HepG2 (cell line): ENCODE measurements at regions not wholly inside any gene's neighbourhood (a gene's known extent, or its start where the extent isn't known, plus 50 kb on each side); places are given as distances from the start of the nearest gene placed in this dataset.

Experiments
- ATAC-seq: fragments of 200-7000 bp; cut with Tn5 transposase; 3 replicates; pipeline ENCODE4 v1.9.1; 2020; ENCODE audit warnings: mild to moderate bottlenecking, moderate library complexity
- BruUV-seq: library from RNA; stranded (reverse); fragments of 400-500 nt; replicated peaks from 2 replicates; lab custom pipeline; 2021; lab: Mats Ljungman, UMichigan
- CTCF ChIA-PET: fragments of 300-600 bp; formaldehyde crosslinking; extraction: SDS; loops from one replicate; lab custom pipeline; 2021; ENCODE audit warnings: low total read pairs, inconsistent platforms, low intra/inter-chr PET ratio; lab: Yijun Ruan, JAX
- POLR2A ChIA-PET: fragments of 350-600 bp; sonication (Branson Sonifier 250); formaldehyde crosslinking; loops from one replicate; lab custom pipeline; 2020; ENCODE audit warnings: antibody characterized with exemption, inconsistent platforms; lab: Yijun Ruan, JAX
- DNase-seq: peaks from one replicate; pipeline ENCODE4 v3.0.0-alpha.2; 2015; ENCODE audit warnings: low spot score
- FAIRE-seq: peaks from 3 replicates; lab custom pipeline; 2011; peaks lifted over from hg19 to GRCh38; lab: Jason Lieb, UNC
- H2AFZ ChIP-seq: one replicate; pipeline ENCODE4 v1.6.1; 2011; ENCODE audit warnings: low read length, inconsistent platforms
- H3K27ac ChIP-seq: fragments of 300-600 bp; 3 replicates; pipeline ENCODE4 v1.8.0; 2011; ENCODE audit warnings: mixed run types, mild to moderate bottlenecking, mixed read lengths, low read length, inconsistent platforms; ENCODE audit not compliant: insufficient read depth; ENCODE audit errors: extremely low read length
- H3K27me3 ChIP-seq, 2 experiments: fragments of 200-600 bp in 1 of 2; 2 replicates in 1 of 2; 3 replicates in 1 of 2; pipeline versions ENCODE4 v1.6.0 to v1.8.0; 2011; ENCODE audit warnings: low read length in 2 of 2, mild to moderate bottlenecking in 2 of 2, moderate library complexity in 2 of 2, inconsistent platforms in 1 of 2; ENCODE audit not compliant: insufficient read depth in 2 of 2, control insufficient read depth in 1 of 2
- H3K36me3 ChIP-seq, 2 experiments: fragments of 200-600 bp in 1 of 2; replicated peaks in 1 of 2; 2 replicates in 1 of 2; 3 replicates in 1 of 2; pipeline versions ENCODE4 v1.5.1 to v1.8.0; 2011; ENCODE audit warnings: low read length in 2 of 2, inconsistent platforms in 1 of 2; ENCODE audit not compliant: insufficient read depth in 2 of 2, control insufficient read depth in 1 of 2
- H3K4me1 ChIP-seq: 2 replicates; pipeline ENCODE4 v1.5.1; 2012; ENCODE audit warnings: low read length, inconsistent platforms; ENCODE audit not compliant: insufficient read depth
- H3K4me2 ChIP-seq: 2 replicates; pipeline ENCODE4 v1.6.0; 2011; ENCODE audit warnings: low read depth, low read length, inconsistent platforms
- H3K4me3 ChIP-seq, 3 experiments: fragments of 200-600 bp in 1 of 3; sonication (generic), shearing (Covaris generic) in 1 of 3; replicated peaks in 1 of 3; 2 replicates each; pipeline ENCODE4 v1.5.1; 2011 to 2016; ENCODE audit warnings: low read length in 3 of 3, inconsistent platforms in 2 of 3, low read depth in 2 of 3, mild to moderate bottlenecking in 2 of 3, control low read depth in 1 of 3, mixed read lengths in 1 of 3; ENCODE audit not compliant: insufficient read depth in 1 of 3
- H3K79me2 ChIP-seq: one replicate; pipeline ENCODE4 v1.6.1; 2011; ENCODE audit warnings: low read length, inconsistent platforms; ENCODE audit not compliant: insufficient read depth
- H3K9ac ChIP-seq: 2 replicates; pipeline ENCODE4 v1.6.0; 2011; ENCODE audit warnings: mild to moderate bottlenecking, low read depth, low read length, inconsistent platforms; ENCODE audit not compliant: insufficient read depth
- H3K9me3 ChIP-seq: 2 replicates; pipeline ENCODE4 v1.5.1; 2012; ENCODE audit warnings: mild to moderate bottlenecking, low read length
- H4K20me1 ChIP-seq: 2 replicates; pipeline ENCODE4 v1.6.0; 2011; ENCODE audit warnings: inconsistent platforms, mild to moderate bottlenecking, low read length, moderate library complexity; ENCODE audit not compliant: insufficient read depth
- AGO2 ChIP-seq: fragments of 200-400 bp; formaldehyde crosslinking; optimal IDR thresholded peaks from 2 replicates; pipeline ENCODE3; 2017; ENCODE audit warnings: mild to moderate bottlenecking, low read depth, low read length, moderate library complexity
- KLF6 ChIP-seq: IDR thresholded peaks from 2 replicates; pipeline ENCODE4 v1.8.0; 2016; ENCODE audit warnings: missing biosample characterization, missing genetic modification reagents
- NCOA1 ChIP-seq: sonication (generic); formaldehyde crosslinking; IDR thresholded peaks from 2 replicates; pipeline ENCODE4 v1.9.0; 2021; ENCODE audit warnings: missing genetic modification reagents
- PHF20 ChIP-seq: sonication (generic); formaldehyde crosslinking; IDR thresholded peaks from 2 replicates; pipeline ENCODE4 v1.5.0; 2020; ENCODE audit warnings: mild to moderate bottlenecking, missing genetic modification reagents
- RFXAP ChIP-seq: sonication (generic); formaldehyde crosslinking; IDR thresholded peaks from 2 replicates; pipeline ENCODE4 v1.4.0; 2020; ENCODE audit warnings: missing genetic modification reagents, borderline replicate concordance
- SOX6 ChIP-seq, 2 experiments: fragments of 450-650 bp in 1 of 2; sonication (generic) in 1 of 2; formaldehyde crosslinking in 1 of 2; IDR thresholded peaks; 2 replicates each; pipeline versions ENCODE4 v1.4.0 to v1.6.1; 2017 to 2020; ENCODE audit warnings: antibody characterized with exemption in 1 of 2, mild to moderate bottlenecking in 1 of 2, missing genetic modification reagents in 1 of 2
- SYNCRIP ChIP-seq: fragments of 200-400 bp; formaldehyde crosslinking; IDR thresholded peaks from 2 replicates; pipeline ENCODE4 v1.6.1; 2018; ENCODE audit warnings: mild to moderate bottlenecking, low read depth, low read length; ENCODE audit not compliant: insufficient read depth
- ZNF136 ChIP-seq: sonication (generic); formaldehyde crosslinking; IDR thresholded peaks from 2 replicates; pipeline ENCODE4 v1.8.1; 2022; ENCODE audit warnings: low read depth, mild to moderate bottlenecking, moderate library complexity, missing genetic modification reagents
- ZNF264 ChIP-seq: sonication (generic); formaldehyde crosslinking; IDR thresholded peaks from 2 replicates; pipeline ENCODE4 v1.4.0; 2020; ENCODE audit warnings: missing genetic modification reagents
- ZNF367 ChIP-seq: sonication (generic); formaldehyde crosslinking; IDR thresholded peaks from 2 replicates; pipeline ENCODE4 v1.4.0; 2020; ENCODE audit warnings: missing genetic modification reagents, borderline replicate concordance
- ZNF703 ChIP-seq: sonication (generic); formaldehyde crosslinking; IDR thresholded peaks from 2 replicates; pipeline ENCODE4 v1.5.1; 2020; ENCODE audit warnings: missing genetic modification reagents, mild to moderate bottlenecking, moderate library complexity, borderline replicate concordance
- ZNF879 ChIP-seq: sonication (generic); formaldehyde crosslinking; IDR thresholded peaks from 2 replicates; pipeline ENCODE4 v1.8.1; 2023; ENCODE audit warnings: missing genetic modification reagents
- ZSCAN22 ChIP-seq: sonication (generic); formaldehyde crosslinking; IDR thresholded peaks from 2 replicates; pipeline ENCODE4 v1.4.0; 2020; ENCODE audit warnings: mild to moderate bottlenecking, missing genetic modification reagents
- ZSCAN29 ChIP-seq: sonication (generic); formaldehyde crosslinking; conservative IDR thresholded peaks from 2 replicates; pipeline ENCODE4 v1.4.0; 2020; ENCODE audit warnings: mild to moderate bottlenecking, missing genetic modification reagents
- WGBS: methylation state at CpG from one replicate; pipeline ENCODE4 v1.1.6; 2017; ENCODE audit warnings: low lambda C conversion rate; 5-methylcytosine and 5-hydroxymethylcytosine counted together
- in situ Hi-C: cut with HindIII; loops from 2 replicates; pipeline ENCODE4 v1.10.0; 2017; ENCODE audit warnings: low pct_unique_long_range_greater_than_20kb; ENCODE audit not compliant: extremely low pct_ligation_motif_present
- intact Hi-C: fragments of 100-400 bp; cut with micrococcal nuclease; formaldehyde crosslinking; loops from one replicate; pipeline ENCODE4 v1.10.0; 2022; ENCODE audit not compliant: unreplicated experiment
- TF ChIP-seq, protein P1 (sequence below): fragments of 450-650 bp; IDR thresholded peaks from 2 replicates; pipeline ENCODE4 v1.6.1; 2017
- TF ChIP-seq, protein P2 (sequence below): sonication (generic); formaldehyde crosslinking; IDR thresholded peaks from 2 replicates; pipeline ENCODE4 v1.8.0; 2022; ENCODE audit warnings: mild to moderate bottlenecking, missing genetic modification reagents
- TF ChIP-seq, protein P3 (sequence below): sonication (generic); formaldehyde crosslinking; IDR thresholded peaks from 2 replicates; pipeline ENCODE4 v1.8.1; 2023; ENCODE audit warnings: missing genetic modification reagents, mild to moderate bottlenecking, borderline replicate concordance

DNA sequence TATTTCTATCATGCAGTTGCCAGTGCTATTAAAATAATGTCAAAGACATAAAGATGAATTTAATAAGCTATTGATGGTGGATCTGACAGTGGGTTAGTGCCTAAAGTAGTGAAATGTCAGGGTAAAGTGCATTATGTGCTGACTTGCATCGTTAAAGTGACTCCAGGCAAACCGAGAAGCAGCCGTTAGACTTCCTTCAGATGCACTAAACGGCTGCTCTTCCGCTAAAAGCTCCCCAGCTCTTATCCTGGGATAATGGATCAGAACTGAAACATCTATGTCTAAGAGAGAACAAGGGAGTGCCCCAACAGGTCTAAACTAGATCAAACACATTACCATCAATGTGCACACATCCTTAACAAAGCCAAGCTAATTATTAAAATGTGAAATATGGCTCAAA is 468.2 kb downstream of the NTRK2 start:
- FAIRE-seq (no peak), DNase-seq (no peak), ATAC-seq (no peak)
- H3K4me3 ChIP-seq, result no peak overlapping the region
- no peak overlapping the region for H3K4me2 ChIP-seq
- H3K4me1 ChIP-seq, result no peaks in the 10 kb centered on the region
- H3K27me3 ChIP-seq, result no peaks in the 10 kb centered on the region
- no peak overlapping the region for H3K9ac ChIP-seq
- H3K36me3 ChIP-seq, result no peaks in the 10 kb centered on the region
- in situ Hi-C loops (no loop called here), intact Hi-C loops (no loop called here)
- TF ChIP-seq NCOA1 (CRISPR knock-in tag) (no peak), PHF20 (CRISPR knock-in tag) (no peak), ZNF136 (CRISPR knock-in tag) (no peak)
- no peaks in the 10 kb centered on the region for H4K20me1 ChIP-seq
- no peaks in the 10 kb centered on the region for H3K79me2 ChIP-seq
- CTCF ChIA-PET, result no interaction called here
- H3K9me3 ChIP-seq, result no peaks in the 10 kb centered on the region
- no peak overlapping the region for H2AFZ ChIP-seq
- 4% methylated on average over 4 of the region's 5 CpGs for WGBS
- no TSS peak for BruUV-seq
- POLR2A ChIA-PET, result no interaction called here
- H3K27ac ChIP-seq, result no peak overlapping the region

DNA sequence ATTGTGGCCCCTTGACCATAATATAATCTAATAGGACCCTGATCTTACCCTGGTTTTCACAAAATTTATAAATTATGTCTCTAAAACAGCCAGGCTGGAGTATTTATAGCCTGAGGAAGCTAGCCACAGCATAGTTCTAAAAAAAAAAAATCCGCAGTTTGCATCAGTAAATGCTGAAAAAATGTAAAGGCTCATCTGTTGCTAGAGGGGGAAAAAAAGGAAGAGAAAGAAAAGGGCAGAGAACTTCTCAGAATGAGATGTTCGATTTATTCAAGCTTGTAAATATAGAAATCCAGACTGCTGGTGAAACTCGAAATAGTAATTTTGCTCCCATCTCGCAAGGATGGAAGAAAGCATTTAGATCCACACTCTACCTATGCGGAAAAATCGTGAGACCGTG is 467.5 kb downstream of the NTRK2 start:
- no peaks in the 10 kb centered on the region for H3K79me2 ChIP-seq
- no peak overlapping the region for H3K9ac ChIP-seq
- whole genome bisulfite sequencing, result 20% methylated on average over 7 of the region's 7 CpGs
- H3K27me3 ChIP-seq, result no peaks in the 10 kb centered on the region
- intact Hi-C loops (no loop called here), in situ Hi-C loops (no loop called here)
- BruUV-seq, result no TSS peak
- DNase-seq (no peak), ATAC-seq (no peak), FAIRE-seq (no peak)
- H3K4me2 ChIP-seq, result no peak overlapping the region
- no peaks in the 10 kb centered on the region for H3K4me1 ChIP-seq
- H3K36me3 ChIP-seq, result no peaks in the 10 kb centered on the region
- CTCF ChIA-PET, result no interaction called here
- no peak overlapping the region for H3K27ac ChIP-seq
- POLR2A ChIA-PET, result no interaction called here
- H3K9me3 ChIP-seq, result no peaks in the 10 kb centered on the region
- H2AFZ ChIP-seq, result no peak overlapping the region
- H4K20me1 ChIP-seq, result no peaks in the 10 kb centered on the region
- H3K4me3 ChIP-seq, result no peak overlapping the region
- TF ChIP-seq RFXAP, result no peak
- no peak for TF ChIP-seq KLF6 (CRISPR knock-in tag)
- TF ChIP-seq, protein P1, sequence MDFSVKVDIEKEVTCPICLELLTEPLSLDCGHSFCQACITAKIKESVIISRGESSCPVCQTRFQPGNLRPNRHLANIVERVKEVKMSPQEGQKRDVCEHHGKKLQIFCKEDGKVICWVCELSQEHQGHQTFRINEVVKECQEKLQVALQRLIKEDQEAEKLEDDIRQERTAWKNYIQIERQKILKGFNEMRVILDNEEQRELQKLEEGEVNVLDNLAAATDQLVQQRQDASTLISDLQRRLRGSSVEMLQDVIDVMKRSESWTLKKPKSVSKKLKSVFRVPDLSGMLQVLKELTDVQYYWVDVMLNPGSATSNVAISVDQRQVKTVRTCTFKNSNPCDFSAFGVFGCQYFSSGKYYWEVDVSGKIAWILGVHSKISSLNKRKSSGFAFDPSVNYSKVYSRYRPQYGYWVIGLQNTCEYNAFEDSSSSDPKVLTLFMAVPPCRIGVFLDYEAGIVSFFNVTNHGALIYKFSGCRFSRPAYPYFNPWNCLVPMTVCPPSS, result no peak
- no peak for TF ChIP-seq ZNF264 (CRISPR knock-in tag)
- no peak for TF ChIP-seq ZSCAN22
- TF ChIP-seq SYNCRIP, result no peak
- TF ChIP-seq ZSCAN29 (CRISPR knock-in tag), result no peak
- TF ChIP-seq, protein P2, sequence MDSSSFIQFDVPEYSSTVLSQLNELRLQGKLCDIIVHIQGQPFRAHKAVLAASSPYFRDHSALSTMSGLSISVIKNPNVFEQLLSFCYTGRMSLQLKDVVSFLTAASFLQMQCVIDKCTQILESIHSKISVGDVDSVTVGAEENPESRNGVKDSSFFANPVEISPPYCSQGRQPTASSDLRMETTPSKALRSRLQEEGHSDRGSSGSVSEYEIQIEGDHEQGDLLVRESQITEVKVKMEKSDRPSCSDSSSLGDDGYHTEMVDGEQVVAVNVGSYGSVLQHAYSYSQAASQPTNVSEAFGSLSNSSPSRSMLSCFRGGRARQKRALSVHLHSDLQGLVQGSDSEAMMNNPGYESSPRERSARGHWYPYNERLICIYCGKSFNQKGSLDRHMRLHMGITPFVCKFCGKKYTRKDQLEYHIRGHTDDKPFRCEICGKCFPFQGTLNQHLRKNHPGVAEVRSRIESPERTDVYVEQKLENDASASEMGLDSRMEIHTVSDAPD (CRISPR knock-in tag), result no peak
- no peak for TF ChIP-seq SOX6 (IDR thresholded peaks at IDR 0.05)
- TF ChIP-seq SOX6 (CRISPR knock-in tag; IDR thresholded peaks at IDR 0.05), result no peak
- TF ChIP-seq AGO2, result no peak
- TF ChIP-seq, protein P3, sequence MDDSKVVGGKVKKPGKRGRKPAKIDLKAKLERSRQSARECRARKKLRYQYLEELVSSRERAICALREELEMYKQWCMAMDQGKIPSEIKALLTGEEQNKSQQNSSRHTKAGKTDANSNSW (CRISPR knock-in tag), result no peak
- TF ChIP-seq ZNF879 (CRISPR knock-in tag), result no peak
- no peak for TF ChIP-seq ZNF367
- TF ChIP-seq ZNF703 (CRISPR knock-in tag), result no peak
